NB4 (cell line): ENCODE measurements at regions not wholly inside any gene's neighbourhood (a gene's known extent, or its start where the extent isn't known, plus 50 kb on each side); places are given as distances from the start of the nearest gene placed in this dataset.

ENCODE experiments used
- CTCF ChIP-seq: IDR thresholded peaks from one replicate; pipeline ENCODE4 v1.5.1; 2012; ENCODE audit warnings: low read depth, low read length
- MAX ChIP-seq: IDR thresholded peaks from 2 replicates; pipeline ENCODE4 v1.6.1; 2011; ENCODE audit warnings: low read depth, low read length
- MYC ChIP-seq: IDR thresholded peaks from 2 replicates; pipeline ENCODE4 v1.6.1; 2011; ENCODE audit warnings: low read depth, low read length
- POLR2A ChIP-seq: IDR thresholded peaks from 2 replicates; pipeline ENCODE4 v1.6.1; 2011; ENCODE audit warnings: mild to moderate bottlenecking; ENCODE audit not compliant: insufficient read length; ENCODE audit errors: extremely low read depth

- TF ChIP-seq CTCF (no peak), MYC (no peak), POLR2A (no peak), MAX (no peak)
These were observed 61.7 kb upstream of the DTNA start for GRCh38 chr18:34648269-34648985.
